ENCODE measurements at regions not wholly inside any gene's neighbourhood (a gene's known extent, or its start where the extent isn't known, plus 50 kb on each side); places are given as distances from the start of the nearest gene placed in this dataset.

DNA sequence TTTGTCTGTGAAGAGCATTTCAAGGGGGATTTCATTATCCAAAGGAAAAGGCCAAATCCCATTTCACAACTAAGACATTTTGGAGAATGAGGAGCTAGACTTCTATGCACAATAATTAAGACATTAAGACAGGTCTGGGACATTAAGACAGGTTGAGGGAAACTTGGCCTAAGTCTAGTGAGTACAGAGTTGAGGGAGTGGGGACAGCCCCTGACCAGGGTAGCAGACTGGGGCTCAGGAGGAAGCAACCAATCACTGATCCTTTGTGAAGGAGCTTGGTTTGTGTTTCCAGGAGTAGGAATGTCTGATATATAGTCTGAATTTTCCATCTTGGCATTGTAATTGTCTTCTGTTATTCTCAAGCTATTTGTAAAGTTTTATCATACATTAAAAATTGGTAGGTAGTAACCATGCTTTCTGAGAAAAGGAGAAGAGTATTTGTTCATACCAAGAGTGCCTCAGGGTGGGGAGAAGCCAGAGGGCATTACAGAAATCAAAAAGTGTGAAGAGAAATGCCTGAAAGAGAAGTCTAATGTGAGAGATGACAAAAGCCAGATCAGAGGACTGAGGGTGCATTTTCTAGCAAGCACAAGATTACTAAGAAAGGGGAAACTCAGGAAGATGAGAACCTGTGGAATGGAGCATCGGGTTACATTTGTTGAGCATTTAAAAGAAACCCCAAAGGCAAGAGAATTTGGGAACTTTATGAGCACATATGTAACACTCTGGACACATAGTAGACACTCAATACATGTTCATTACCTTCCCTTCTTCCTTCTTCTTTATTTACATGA lies 189.3 kb upstream of the PIK3R1 start:
- TF ChIP-seq CTCF (IDR thresholded peaks at IDR 0.05): no peak
- TF ChIP-seq POLR2A (IDR thresholded peaks at IDR 0.05): no peak
